Globus pallidus (tissue), 1 donor: ENCODE measurements at regions not wholly inside any gene's neighbourhood (a gene's known extent, or its start where the extent isn't known, plus 50 kb on each side); places are given as distances from the start of the nearest gene placed in this dataset.

ENCODE experiments used
- DNase-seq: peaks from one replicate; pipeline ENCODE4 v3.0.0-alpha.2; 2015; ENCODE audit warnings: low spot score

GRCh38 chr2:29974086-29974485 lies 52.7 kb upstream of the ALK start:
- DNase-seq = no peak

- DNase-seq = no peak
Measured at GRCh38 chr2:29977284-29977683, 55.9 kb upstream of the ALK start.

- DNase-seq = no peak
Measured at GRCh38 chr2:29981402-29981801, 60.0 kb upstream of the ALK start.

- no peak for DNase-seq
Measured at GRCh38 chr2:29983308-29983707, 61.9 kb upstream of the ALK start.

GRCh38 chr2:29987146-29987545 lies 65.8 kb upstream of the ALK start:
- no peak for DNase-seq

- DNase-seq = no peak
Measured at GRCh38 chr2:29990129-29990528, 68.7 kb upstream of the ALK start.

GRCh38 chr2:29991086-29991485 lies 69.7 kb upstream of the ALK start:
- DNase-seq = no peak

- DNase-seq = no peak
Measured at GRCh38 chr2:29995241-29995640, 73.9 kb upstream of the ALK start.

GRCh38 chr2:30003128-30003527 lies 81.7 kb upstream of the ALK start:
- DNase-seq = no peak

DNA sequence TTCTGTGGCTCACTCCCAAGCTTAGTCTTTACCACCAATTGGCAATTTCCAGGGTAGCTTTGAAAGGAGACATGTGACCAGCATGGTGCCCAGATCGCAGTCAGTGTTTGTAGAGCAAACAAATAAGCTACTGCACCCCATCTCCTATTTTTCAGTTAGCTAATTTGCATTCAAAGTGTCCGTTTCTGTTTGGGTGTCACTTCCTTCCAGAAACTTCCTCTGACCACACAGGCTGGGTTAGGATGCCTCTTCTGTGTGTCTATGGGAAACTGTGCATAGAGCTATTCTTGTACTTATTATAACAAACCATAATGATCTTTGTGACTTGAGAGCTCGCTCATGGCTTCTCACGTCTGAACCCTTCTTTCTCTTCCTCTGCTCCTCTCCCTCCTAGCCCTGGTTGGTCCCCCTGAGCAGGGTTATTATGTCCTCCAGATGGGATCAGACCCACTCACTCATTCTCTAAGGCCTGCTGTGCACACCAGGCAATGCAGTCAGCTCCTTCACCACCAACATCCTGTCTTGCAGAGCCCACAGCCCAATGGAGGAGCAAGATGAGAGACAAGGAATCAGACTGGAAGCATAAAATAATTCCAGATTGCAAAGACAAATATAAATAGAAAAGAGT lies 101.2 kb upstream of the ALK start:
- no peak for DNase-seq

DNA sequence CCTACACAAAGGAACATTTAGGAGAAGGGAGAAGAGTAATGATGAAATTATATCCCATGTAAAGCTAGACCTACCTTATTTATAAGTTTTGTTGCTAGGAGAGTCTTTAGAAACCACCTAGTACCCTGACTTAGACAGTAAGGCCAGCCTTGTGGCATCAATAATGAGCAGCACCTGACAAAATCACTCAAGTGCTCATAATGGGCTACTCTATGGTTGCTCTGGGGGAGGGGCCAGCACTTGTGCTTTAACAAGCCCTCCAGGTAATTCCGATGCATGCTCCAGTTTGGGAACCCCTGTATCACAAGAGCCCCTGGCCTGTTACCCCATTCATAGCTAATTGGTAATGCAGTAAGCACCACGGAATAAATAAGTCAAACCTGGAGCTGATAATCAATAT lies 102.9 kb upstream of the ALK start:
- DNase-seq = no peak

- peak; percentile 56 for DNase-seq
Measured at GRCh38 chr2:30026091-30027055, 105.0 kb upstream of the ALK start.

- DNase-seq = no peak
Measured at GRCh38 chr2:30029804-30030203, 108.4 kb upstream of the ALK start.

- DNase-seq = no peak
Measured at GRCh38 chr2:30030361-30030760, 109.0 kb upstream of the ALK start.

- no peak for DNase-seq
Measured at GRCh38 chr2:30031184-30031583, 109.8 kb upstream of the ALK start.

DNA sequence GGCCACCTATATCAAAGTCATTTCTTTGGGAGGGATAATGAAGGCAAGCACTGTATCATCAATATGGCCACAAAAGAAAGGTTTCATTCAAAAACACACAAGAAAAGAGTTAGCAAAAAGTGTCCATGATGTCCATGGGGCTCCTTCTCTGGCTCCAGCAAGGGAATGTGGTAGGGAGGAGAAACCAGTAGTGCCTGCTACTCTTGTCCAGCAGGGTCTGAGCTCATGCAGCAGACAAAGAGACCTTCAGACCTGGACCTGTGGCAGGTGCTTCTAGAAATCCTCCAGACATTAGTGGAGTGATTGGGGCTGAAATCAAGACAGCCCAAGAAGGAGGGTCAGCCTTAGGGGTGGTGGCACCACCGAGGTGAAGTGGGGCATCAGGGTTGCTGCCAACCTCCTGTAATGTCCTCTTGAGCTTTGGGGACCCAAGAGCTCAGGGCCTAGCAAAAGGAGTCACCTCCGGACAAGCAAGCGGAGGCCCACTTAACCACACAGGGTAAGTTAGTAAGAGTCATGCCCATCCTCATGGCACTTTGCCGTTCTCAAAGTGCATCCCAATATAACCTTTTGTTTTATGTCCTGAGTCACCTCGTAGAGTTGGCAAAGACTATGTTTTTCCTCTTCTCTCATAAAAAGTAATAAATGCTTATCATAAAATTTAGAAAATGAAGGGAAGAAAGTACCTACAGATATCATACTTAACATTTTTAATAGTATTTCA lies 112.6 kb upstream of the YPEL5 start:
- no peak for DNase-seq

GRCh38 chr2:30037016-30037415 lies 109.8 kb upstream of the YPEL5 start:
- no peak for DNase-seq

GRCh38 chr2:30038419-30038818 lies 108.4 kb upstream of the YPEL5 start:
- DNase-seq = no peak

DNA sequence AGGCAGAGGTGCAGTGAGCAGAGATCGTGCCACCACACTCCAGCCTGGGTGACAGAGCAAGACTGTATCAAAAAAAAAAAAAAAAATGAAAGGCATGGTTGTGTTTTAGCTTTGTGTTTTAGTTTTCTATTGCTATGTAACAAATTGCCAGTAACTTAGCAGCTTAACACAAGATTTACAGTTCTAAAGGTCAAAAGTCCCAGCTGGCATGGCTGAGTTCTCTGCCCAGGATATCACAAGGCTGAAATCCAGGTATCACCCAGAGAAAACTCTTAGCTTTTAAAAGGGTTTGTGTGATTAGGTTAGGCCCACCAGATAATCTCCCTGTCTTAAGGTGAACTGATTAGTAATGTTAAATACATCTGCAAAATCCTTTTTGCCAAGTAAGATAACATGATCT lies 107.7 kb upstream of the YPEL5 start:
- no peak for DNase-seq

DNA sequence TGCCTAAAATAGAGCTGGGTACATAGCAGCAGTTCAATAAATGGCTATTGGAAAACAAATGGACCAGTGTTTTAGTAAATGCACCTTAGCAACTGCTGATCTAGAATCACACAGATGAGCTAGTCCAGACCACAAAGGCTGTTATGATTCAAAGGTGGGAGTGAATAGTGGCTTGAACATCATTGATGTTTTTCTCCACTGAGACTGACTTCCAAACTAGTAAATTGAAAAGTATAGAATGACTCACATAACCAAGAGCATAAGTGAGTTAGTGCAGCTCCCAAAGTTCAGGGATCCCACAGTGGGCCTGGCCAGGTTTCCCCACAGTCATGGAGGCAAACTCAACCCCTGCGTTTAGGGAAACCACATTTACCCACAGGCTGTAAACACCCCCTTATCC lies 106.7 kb upstream of the YPEL5 start:
- DNase-seq = no peak

DNA sequence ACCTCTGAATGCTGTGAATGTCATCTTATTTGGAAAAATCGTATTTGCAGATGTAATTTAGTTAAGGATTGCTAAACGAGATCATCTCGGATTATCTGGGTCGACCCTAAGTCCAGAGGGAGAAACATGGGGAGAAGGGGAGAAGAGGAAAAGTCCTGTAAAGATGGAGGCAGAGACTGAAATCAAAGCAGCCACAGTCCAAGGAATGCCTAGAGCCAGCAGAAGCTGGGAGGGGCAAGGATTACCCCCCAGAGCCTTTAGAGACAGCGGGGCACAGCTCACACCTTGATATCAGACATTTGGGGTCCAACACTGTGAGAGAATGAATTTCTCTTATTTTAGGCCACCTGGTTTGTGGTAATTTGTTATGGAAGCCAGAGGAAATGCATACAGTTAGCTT lies 104.9 kb upstream of the YPEL5 start:
- DNase-seq = no peak

DNA sequence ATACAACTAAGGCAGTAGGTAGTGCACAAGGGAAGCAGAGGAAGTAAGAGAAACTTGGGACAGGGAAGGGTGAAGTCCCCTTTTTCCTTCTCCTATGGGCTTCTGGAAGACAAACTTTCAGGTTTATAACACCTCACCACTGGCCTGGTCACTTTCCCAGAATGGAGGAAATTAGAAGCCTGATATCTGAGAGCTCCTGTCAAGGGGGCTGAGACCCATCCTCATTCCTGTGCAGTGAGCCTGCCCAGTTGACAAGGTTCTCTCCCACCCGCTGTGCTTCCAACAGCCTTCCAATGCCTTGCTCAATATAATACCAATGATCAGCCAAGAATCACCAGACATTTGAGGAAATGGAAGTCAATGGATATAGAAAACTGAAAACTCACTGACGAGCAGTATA lies 100.4 kb upstream of the YPEL5 start:
- no peak for DNase-seq

DNA sequence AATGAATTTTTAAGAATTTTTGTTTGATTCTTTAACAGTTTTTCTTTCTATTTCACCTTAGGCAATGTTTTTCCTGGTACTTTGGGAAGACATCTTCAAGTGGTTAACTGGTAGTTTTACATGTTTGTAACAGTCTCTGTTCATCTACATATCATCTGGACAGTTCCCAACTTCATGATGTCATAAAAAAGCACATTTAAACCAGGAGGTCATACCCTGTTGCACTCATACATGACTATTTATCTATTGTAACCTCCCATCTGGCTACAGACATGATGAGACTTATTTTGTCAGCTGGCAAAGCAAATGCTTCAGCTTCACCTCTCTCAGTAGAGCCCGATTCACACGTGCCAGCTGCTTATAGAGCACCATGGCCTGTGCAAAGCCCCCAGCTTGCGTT lies 99.8 kb upstream of the YPEL5 start:
- no peak for DNase-seq
